ENCODE measurements at regions not wholly inside any gene's neighbourhood (a gene's known extent, or its start where the extent isn't known, plus 50 kb on each side); places are given as distances from the start of the nearest gene placed in this dataset.

GRCh38 chr17:77474292-77474988 is 333.7 kb downstream of the SEC14L1 start:
- DNase-seq (ENCODE audit: low spot score) = no peak

GRCh38 chr17:77475016-77475976 is 334.5 kb downstream of the SEC14L1 start:
- no peak for DNase-seq (ENCODE audit: low spot score)

GRCh38 chr17:77476006-77476405 is 335.2 kb downstream of the SEC14L1 start:
- no peak for DNase-seq (ENCODE audit: low spot score)

- no peak for DNase-seq (ENCODE audit: low spot score)
Observed at GRCh38 chr17:77476498-77476897, 335.7 kb downstream of the SEC14L1 start.

DNA sequence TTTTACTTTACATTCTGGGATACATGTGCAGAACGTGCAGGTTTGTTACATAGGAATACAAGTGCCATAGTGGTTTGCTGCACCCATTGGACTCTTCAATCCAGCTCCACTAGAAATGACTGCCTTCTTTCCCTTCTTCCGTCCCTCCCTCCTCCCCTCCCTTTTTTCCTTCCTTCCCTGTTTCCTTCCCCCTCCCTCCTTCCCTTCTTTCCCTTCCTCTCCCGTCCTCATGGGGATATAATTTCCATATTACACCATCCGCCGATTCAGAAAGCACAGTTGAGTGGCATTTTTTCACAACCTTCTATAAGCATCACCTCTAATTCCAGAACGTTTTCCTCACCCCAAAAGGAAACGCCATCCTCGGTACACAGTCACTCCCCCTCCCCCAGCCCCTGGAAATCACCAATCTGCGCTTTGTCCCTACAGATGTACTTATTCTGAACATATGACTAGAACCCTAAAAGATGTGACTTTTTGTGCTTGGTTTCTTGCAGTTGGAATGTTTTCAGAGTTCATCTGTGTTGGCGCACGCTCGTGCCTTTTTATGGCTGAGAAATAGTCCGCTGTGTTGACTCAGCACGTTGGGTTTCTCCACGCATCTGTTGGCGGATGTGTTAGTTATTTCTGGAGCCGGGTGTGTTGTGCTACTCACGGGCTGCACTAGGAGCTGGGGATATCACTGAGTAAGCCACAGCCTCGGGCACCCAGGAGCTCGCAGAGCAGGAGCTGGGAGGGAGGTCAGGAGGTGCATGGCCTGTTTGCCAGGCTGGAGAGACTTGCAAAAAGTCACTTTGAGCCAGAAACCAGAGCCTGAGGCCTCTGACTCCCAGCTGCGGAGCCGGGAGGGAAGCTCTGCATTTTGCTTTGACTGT is 336.4 kb downstream of the SEC14L1 start:
- DNase-seq (ENCODE audit: low spot score) = no peak

- no peak for DNase-seq (ENCODE audit: low spot score)
Observed at GRCh38 chr17:77478281-77478680, 337.5 kb downstream of the SEC14L1 start.

GRCh38 chr17:77478899-77479298 is 338.1 kb downstream of the SEC14L1 start:
- no peak for DNase-seq (ENCODE audit: low spot score)

DNA sequence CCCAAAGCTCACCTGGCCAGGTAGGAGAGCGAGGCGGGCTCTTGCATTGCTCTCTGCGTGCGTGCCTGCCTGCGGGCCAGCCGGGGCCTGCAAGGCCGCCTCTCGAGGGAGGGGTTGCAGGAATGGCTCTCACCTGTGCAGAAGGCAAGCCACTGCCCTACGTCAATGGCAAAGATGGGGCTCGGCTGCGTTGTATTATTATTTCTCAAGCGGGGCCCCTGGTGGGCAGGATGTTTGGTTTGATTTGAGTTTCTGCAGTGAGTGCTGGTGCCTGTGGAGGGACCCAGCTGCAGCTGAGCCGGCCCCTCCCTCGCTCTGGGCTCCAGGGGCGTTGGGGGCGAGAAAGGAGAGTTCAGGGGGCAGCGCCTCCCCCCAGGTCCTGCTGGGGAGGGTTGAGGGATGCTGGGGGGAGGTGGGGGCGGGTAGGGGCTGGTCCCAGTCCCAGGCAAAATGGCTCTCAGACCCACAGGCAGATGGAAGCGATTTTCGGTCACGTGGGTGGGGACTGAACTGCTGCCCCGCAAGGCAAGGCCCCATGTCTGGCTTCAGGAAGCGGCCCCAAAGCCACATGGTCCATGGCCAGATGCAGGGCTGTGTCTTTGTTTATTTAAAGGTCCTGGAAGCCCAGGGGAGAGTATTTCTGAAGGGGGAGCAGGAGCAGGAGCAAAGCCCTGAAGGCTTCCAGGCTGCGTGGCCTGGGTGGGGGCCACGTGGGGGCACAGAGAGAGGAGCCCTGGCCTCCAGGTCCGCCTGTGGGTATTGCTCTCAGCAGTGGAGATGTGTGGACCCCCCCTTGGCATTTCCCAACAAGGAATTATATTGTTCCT is 338.8 kb downstream of the SEC14L1 start:
- DNase-seq (ENCODE audit: low spot score) = no peak

DNA sequence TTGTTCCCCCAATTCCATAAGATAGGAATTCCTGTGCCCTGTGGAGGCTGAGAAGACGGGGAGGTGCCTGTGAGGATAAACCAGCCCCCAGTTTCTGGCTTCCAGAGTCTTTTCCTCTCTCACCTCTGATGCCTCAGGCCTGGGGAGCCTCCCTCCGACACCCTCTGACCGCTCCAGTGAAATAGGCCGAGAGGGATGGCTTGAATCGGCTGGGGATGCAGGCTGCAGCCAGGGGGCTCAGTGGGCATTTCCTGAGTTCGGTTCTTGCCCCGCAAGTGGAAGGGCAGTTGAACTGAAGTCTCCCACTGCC is 339.4 kb downstream of the SEC14L1 start:
- DNase-seq (ENCODE audit: low spot score) = no peak

GRCh38 chr17:77480509-77481215 is 339.9 kb downstream of the SEC14L1 start:
- DNase-seq (ENCODE audit: low spot score) = no peak

GRCh38 chr17:77481476-77482374 is 341.0 kb downstream of the SEC14L1 start:
- no peak for DNase-seq (ENCODE audit: low spot score)

DNA sequence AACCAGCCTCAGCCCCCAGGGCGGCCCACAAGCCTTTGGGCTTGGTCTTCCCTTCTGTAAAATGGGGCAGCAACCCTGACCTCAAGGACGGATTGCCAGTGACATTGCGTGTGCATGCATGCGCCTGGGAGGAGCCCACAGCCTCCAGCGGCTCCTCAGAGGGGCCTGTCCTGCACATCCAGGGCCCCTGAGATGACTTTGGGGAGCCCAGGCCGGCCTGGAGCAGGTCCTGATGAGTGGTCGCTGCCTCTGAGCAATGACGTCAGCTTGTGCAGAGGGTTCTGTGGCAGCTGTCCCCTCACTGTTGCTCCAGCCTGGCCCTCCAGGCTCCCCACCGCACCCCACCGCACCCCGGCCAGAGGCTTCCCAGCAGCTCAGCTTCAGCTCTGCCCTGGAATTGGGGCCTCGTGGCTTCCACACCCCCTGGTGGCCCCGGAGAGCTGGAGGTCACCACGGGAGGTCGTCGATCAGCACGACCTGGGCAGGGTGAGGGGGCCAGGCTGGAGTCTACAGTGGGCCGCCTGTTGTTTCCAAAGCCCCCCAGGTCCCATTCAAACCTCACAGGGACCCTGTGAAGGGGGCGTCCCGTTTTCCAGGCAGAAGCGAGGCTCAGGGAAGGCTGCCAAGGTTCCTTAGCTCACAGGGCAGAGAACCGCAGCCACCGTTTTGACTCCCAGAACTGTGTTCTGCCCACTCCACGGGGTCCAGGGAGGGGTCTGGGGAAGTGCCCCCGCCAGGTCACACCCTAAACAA is 341.8 kb downstream of the SEC14L1 start:
- no peak for DNase-seq (ENCODE audit: low spot score)

- DNase-seq (ENCODE audit: low spot score) = no peak
Observed at GRCh38 chr17:77483128-77483598, 342.4 kb downstream of the SEC14L1 start.

GRCh38 chr17:77484111-77484510 is 343.3 kb downstream of the SEC14L1 start:
- DNase-seq (ENCODE audit: low spot score) = no peak

DNA sequence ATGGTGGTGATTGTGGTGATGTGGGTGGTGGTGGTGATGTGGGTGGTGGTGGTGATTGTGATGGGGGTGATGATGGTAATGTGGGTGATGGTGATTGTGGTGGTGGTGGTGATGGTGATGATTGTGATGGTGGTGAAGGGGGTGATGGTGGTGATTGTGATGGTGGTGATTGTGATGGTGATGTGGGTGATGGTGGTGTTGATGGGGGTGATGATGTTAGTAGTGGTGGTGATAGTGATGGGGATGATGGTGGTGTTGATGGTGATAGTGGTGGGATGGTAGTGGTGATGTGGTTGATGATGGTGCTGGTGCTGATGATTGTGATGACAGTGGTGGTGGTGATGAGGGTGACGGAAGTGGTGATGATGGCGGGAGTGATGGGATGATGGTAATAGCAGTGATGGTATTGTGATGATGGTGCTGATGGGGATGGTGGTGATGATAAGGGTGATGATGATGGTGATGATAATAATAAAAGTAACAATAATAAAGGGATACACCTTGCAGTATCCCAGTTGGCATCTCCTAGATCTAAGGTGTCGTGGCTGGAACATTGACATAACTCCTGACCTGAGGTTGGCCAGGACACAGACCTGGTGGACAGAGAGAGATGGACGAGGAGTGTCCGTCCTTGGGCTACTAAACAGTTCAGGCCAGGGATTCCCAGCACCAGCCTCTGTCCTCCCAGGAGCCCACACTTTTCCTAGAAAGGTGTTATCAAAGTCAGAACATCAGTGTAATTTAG is 344.5 kb downstream of the SEC14L1 start:
- DNase-seq (ENCODE audit: low spot score) = no peak

- DNase-seq (ENCODE audit: low spot score) = no peak
Observed at GRCh38 chr17:77487211-77487629, 346.5 kb downstream of the SEC14L1 start.

DNA sequence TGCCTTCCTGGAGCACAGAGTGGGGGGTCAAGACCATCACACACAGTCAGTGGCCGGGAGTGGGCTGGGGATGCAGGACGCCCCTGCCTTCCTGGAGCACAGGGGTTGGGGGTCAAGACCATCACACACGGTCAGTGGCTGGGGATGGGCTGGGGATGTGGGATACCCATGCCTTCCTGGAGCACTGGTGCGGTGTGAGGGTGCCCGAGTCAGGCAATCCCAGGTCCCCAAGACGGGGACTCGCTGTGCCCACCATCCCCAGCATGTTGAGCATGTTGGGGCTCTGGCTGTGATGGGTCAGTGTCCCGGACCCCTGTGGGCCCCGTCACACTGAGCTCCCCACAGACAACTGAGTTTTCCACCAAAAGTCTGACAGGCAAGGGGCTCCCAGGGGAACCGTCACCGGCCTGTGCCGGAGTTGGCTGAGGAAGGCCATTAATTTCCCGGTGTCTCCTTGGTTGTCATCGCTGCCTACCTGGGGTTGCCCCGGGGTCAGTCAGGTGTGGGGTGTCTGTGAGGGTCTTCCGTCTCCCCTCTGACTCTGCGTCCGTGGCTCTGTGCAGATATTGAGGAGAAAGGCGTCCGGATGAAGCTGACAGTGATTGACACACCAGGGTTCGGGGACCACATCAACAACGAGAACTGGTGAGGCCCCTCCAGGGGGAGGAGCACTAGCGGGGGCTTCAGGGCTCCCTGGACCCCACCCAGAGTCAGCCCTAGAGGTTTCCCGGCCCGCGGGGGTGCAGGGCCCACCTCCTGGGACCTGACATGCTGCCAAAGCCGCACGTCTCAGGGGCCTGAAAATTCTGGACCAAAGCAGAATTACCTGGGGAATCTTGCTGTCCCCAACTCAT is 347.1 kb downstream of the SEC14L1 start:
- no peak for DNase-seq (ENCODE audit: low spot score)
